Keratinocyte (primary cell): ENCODE measurements at regions not wholly inside any gene's neighbourhood (a gene's known extent, or its start where the extent isn't known, plus 50 kb on each side); places are given as distances from the start of the nearest gene placed in this dataset.

Source experiments
- DNase-seq: peaks from one replicate; pipeline ENCODE4 v3.0.0-alpha.2; 2011; ENCODE audit warnings: low read depth, missing footprints, low spot score
- FAIRE-seq: peaks from 2 replicates; lab custom pipeline; 2011; peaks lifted over from hg19 to GRCh38; lab: Jason Lieb, UNC
- H2AFZ ChIP-seq: 2 replicates; pipeline ENCODE4 v1.6.0; 2012; ENCODE audit warnings: low read length, control low read depth, inconsistent platforms; ENCODE audit not compliant: control insufficient read depth
- H3K27ac ChIP-seq: 2 replicates; pipeline ENCODE4 v1.5.1; 2011; ENCODE audit warnings: low read length; ENCODE audit not compliant: control insufficient read depth, insufficient read depth
- H3K27me3 ChIP-seq: 3 replicates; pipeline ENCODE4 v1.6.0; 2011; ENCODE audit warnings: low read length; ENCODE audit not compliant: control insufficient read depth, insufficient read depth; ENCODE audit errors: extremely low read depth
- H3K36me3 ChIP-seq, 2 experiments: 2 replicates in 1 of 2; 3 replicates in 1 of 2; pipeline ENCODE4 v1.5.1; 2011; ENCODE audit warnings: low read length in 2 of 2, mild to moderate bottlenecking in 1 of 2; ENCODE audit not compliant: control insufficient read depth in 2 of 2, insufficient read depth in 2 of 2; ENCODE audit errors: extremely low read depth in 1 of 2
- H3K4me1 ChIP-seq: 3 replicates; pipeline ENCODE4 v1.5.1; 2011; ENCODE audit warnings: low read length; ENCODE audit not compliant: control insufficient read depth, insufficient read depth; ENCODE audit errors: extremely low read depth
- H3K4me2 ChIP-seq: 3 replicates; pipeline ENCODE4 v1.6.0; 2011; ENCODE audit warnings: low read depth, low read length; ENCODE audit not compliant: control insufficient read depth, insufficient read depth; ENCODE audit errors: extremely low read depth
- H3K4me3 ChIP-seq, 3 experiments: fragments of 200-600 bp in 1 of 3; sonication (generic) in 1 of 3; 2 replicates in 2 of 3; 3 replicates in 1 of 3; pipeline ENCODE4 v1.5.1; 2011 to 2016; ENCODE audit warnings: low read length in 3 of 3, mild to moderate bottlenecking in 3 of 3, control low read depth in 2 of 3, inconsistent platforms in 1 of 3, low read depth in 1 of 3, mixed read lengths in 1 of 3, mixed run types in 1 of 3, moderate library complexity in 1 of 3; ENCODE audit not compliant: control insufficient read depth in 2 of 3, insufficient read depth in 2 of 3; ENCODE audit errors: extremely low read depth in 1 of 3
- H3K79me2 ChIP-seq: 2 replicates; pipeline ENCODE4 v1.6.0; 2012; ENCODE audit warnings: low read length; ENCODE audit not compliant: control insufficient read depth, insufficient read depth
- H3K9ac ChIP-seq: 3 replicates; pipeline ENCODE4 v1.6.0; 2011; ENCODE audit warnings: low read length; ENCODE audit not compliant: control insufficient read depth, insufficient read depth; ENCODE audit errors: extremely low read depth
- H3K9me1 ChIP-seq: 3 replicates; pipeline ENCODE4 v1.6.0; 2011; ENCODE audit warnings: low read length; ENCODE audit not compliant: control insufficient read depth, insufficient read depth; ENCODE audit errors: extremely low read depth
- H3K9me3 ChIP-seq: 2 replicates; pipeline ENCODE4 v1.5.1; 2012; ENCODE audit warnings: low read depth, low read length; ENCODE audit not compliant: control insufficient read depth
- H4K20me1 ChIP-seq: 3 replicates; pipeline ENCODE4 v1.6.0; 2011; ENCODE audit warnings: low read length; ENCODE audit not compliant: control insufficient read depth, insufficient read depth; ENCODE audit errors: extremely low read depth
- CTCF ChIP-seq, 3 experiments: IDR thresholded peaks in 1 of 3; conservative IDR thresholded peaks in 1 of 3; optimal IDR thresholded peaks in 1 of 3; 2 replicates in 2 of 3; 3 replicates in 1 of 3; pipeline versions ENCODE3 to v1.5.1; 2011; ENCODE audit warnings: low read length in 3 of 3, mild to moderate bottlenecking in 3 of 3, moderate library complexity in 2 of 3, control low read depth in 1 of 3, inconsistent platforms in 1 of 3; ENCODE audit not compliant: insufficient read depth in 2 of 3; ENCODE audit errors: extremely low read depth in 1 of 3
- EZH2 ChIP-seq: IDR thresholded peaks from one replicate; pipeline ENCODE4 v1.6.1; 2012; ENCODE audit warnings: inconsistent platforms, mild to moderate bottlenecking, low read length, moderate library complexity
- dilution Hi-C: fragments of 300-500 bp; cut with MboI; formaldehyde crosslinking; loops from one replicate; pipeline ENCODE4 v1.7.0; 2020; ENCODE audit warnings: low sequenced_read_pairs; ENCODE audit not compliant: extremely low pct_ligation_motif_present

GRCh38 chr2:144239306-144239705, 280.6 kb downstream of the ZEB2 start:
- Histone ChIP-seq H3K4me2 (no peak overlapping the region), H4K20me1 (no peaks in the 10 kb centered on the region), H3K4me1 (no peaks in the 10 kb centered on the region), H3K9me3 (no peaks in the 10 kb centered on the region), H2AFZ (no peak overlapping the region), H3K79me2 (no peaks in the 10 kb centered on the region), H3K27ac (no peak overlapping the region), H3K27me3 (no peaks in the 10 kb centered on the region), H3K36me3 (no peaks in the 10 kb centered on the region), H3K4me3 (no peak overlapping the region), H3K9ac (no peak overlapping the region), H3K9me1 (no peaks in the 10 kb centered on the region)
- FAIRE-seq (no peak), DNase-seq (no peak)
- dilution Hi-C loops = no loop called here
- TF ChIP-seq CTCF (optimal IDR thresholded peaks at IDR 0.05 in 1 of 3, IDR thresholded peaks at IDR 0.05 in 1 of 3, conservative IDR thresholded peaks at IDR 0.05 in 1 of 3; ENCODE audit: extremely low read depth in 1 of 3, insufficient read depth in 2 of 3, low read length in 3 of 3) (no peak), EZH2 (no peak)

GRCh38 chr2:144237830-144238627, 281.9 kb downstream of the ZEB2 start:
- no peaks in the 10 kb centered on the region for H3K27me3 ChIP-seq
- H3K4me1 ChIP-seq = no peaks in the 10 kb centered on the region
- DNase-seq (no peak), FAIRE-seq (no peak)
- no peak overlapping the region for H3K27ac ChIP-seq
- no peak overlapping the region for H3K9ac ChIP-seq
- H3K36me3 ChIP-seq = no peaks in the 10 kb centered on the region
- no peak overlapping the region for H2AFZ ChIP-seq
- H3K9me3 ChIP-seq = no peaks in the 10 kb centered on the region
- no peaks in the 10 kb centered on the region for H3K79me2 ChIP-seq
- dilution Hi-C loops = no loop called here
- TF ChIP-seq CTCF (optimal IDR thresholded peaks at IDR 0.05 in 1 of 3, IDR thresholded peaks at IDR 0.05 in 1 of 3, conservative IDR thresholded peaks at IDR 0.05 in 1 of 3; ENCODE audit: extremely low read depth in 1 of 3, insufficient read depth in 2 of 3, low read length in 3 of 3) (no peak), EZH2 (no peak)
- no peaks in the 10 kb centered on the region for H3K9me1 ChIP-seq
- H4K20me1 ChIP-seq = no peaks in the 10 kb centered on the region
- no peak overlapping the region for H3K4me3 ChIP-seq
- H3K4me2 ChIP-seq = no peak overlapping the region
